Ovary (tissue), 3 donors: ENCODE measurements at regions not wholly inside any gene's neighbourhood (a gene's known extent, or its start where the extent isn't known, plus 50 kb on each side); places are given as distances from the start of the nearest gene placed in this dataset.

ENCODE experiments used
- CTCF ChIP-seq, 3 donors: fragments of 450-650 bp in 2 of 3; fragments of 200-600 bp in 1 of 3; IDR thresholded peaks; one replicate each; pipeline versions ENCODE4 v1.5.1 to v1.8.0; 2016 to 2022; ENCODE audit warnings: antibody characterized with exemption in 3 of 3, mild to moderate bottlenecking in 1 of 3
- EP300 ChIP-seq: sonication (generic); formaldehyde crosslinking; IDR thresholded peaks from one replicate; pipeline ENCODE4 v1.6.1; 2017; ENCODE audit warnings: antibody characterized with exemption
- donor health status: DM: no; HTN: no; CAD: no.

DNA sequence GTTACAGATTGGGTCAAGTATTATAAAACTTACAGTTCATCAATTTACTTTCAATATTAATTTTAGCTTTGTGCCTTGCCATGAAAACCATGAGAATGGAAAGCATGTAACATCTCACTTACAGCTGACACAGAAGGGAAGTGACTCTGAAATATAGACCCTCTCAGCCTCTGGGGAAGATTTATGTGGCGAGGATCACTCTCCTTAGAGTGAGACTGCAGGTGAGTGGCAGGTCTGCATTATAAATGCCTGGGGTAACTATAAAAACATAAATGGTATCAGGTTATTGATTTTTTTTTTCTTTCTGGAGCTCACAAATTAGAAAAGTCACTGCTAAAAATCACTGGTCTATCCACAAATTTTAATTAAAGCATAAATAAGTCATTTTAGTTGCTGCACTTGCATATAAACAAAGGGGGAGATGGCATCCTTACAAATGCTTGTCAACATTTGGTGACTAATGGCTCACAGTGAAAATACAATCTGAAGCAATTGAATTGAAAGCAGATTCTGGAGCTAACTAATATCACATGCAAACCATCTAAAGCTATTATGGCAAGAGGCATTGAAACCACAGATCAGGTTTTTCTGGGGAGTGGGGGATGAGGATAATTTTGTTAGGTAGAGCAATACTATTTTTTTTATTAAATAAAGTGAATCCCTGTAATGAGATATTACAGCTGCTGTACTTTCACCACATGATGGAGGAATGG is 200.9 kb downstream of the TM2D1 start:
- TF ChIP-seq CTCF (IDR thresholded peaks at IDR 0.05): no peak
- no peak for TF ChIP-seq EP300
